GM18517 (cell line): ENCODE measurements at regions not wholly inside any gene's neighbourhood (a gene's known extent, or its start where the extent isn't known, plus 50 kb on each side); places are given as distances from the start of the nearest gene placed in this dataset.
"Not testable (repeated sequence)": the region's sequence is repeated elsewhere in the genome, so short reads cannot be mapped to it uniquely, and the experiment has no call there.

Experiments
- ATAC-seq: cut with Tn5 transposase; IDR thresholded peaks from one replicate; pipeline ENCODE4 v1.9.1; 2021; ENCODE audit warnings: mild to moderate bottlenecking, moderate library complexity; ENCODE audit not compliant: unreplicated experiment

GRCh38 chr10:53102424-53102823 lies 329.8 kb upstream of the MBL2 start:
- ATAC-seq, result no peak

GRCh38 chr10:53093878-53094277 lies 321.3 kb upstream of the MBL2 start:
- ATAC-seq, result no peak

GRCh38 chr10:53091574-53091973 lies 319.0 kb upstream of the MBL2 start:
- no peak for ATAC-seq

- ATAC-seq, result no peak
These were observed 316.4 kb upstream of the MBL2 start for GRCh38 chr10:53088961-53089360.

DNA sequence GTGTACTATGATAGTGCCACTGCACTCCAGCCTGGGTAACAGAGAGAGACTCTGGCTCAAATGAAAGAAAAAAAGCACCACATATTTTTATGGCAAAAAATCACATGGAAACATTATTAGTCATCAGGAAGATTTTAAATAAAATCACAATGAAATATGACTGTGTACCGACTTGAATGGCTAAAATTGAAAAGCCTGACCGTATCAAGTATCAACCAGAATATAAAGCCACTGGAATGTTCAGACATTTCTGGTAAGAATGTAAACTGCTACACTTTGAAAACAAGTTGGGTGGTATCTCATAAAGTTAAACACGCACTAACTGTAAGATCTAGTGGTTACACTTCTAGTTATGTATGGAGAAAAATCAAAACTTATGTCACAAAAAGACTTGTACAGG lies 306.7 kb upstream of the MBL2 start:
- no peak for ATAC-seq

DNA sequence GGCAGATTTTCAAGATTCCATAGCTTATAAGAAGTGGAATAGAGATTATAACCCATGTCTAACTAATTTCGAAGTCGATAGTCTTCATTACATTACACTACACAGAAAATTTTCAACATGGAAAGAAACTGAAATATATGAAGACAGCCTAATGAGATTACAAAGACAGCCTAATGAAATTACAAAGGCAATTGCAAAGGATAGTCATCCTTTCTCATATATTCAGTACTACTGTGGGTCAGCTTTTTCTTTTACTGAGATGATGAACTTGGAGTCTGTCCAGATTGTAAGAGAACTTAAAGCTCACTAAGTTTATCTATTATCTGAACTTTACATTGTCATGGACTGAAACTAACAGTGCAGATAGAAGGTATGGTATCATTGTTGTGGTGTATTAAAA lies 304.4 kb upstream of the MBL2 start:
- ATAC-seq, result no peak

DNA sequence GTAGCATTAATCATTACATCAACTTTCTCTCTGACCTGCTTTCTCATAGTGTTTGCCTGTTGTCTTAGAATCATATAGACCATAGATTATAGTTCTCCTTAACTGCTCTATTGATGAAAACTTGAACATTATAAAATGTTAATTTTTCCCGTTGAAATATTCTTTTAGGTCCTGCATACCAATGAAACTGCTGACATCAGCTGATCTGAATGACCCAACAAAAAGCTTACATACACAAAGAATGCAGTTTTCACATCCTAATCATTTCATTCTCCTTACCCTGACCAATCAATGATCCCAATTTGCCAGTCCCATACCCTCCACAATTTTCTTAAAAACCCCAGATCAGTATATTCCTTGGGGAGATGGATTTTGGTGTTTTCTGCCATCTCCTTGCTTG lies 302.9 kb upstream of the MBL2 start:
- ATAC-seq, result no peak

GRCh38 chr10:53072144-53072543 lies 299.6 kb upstream of the MBL2 start:
- ATAC-seq, result no peak

- no peak for ATAC-seq
These were observed 299.0 kb upstream of the MBL2 start for GRCh38 chr10:53071505-53072125.

GRCh38 chr10:53069013-53069412 lies 296.4 kb upstream of the MBL2 start:
- ATAC-seq, result no peak

DNA sequence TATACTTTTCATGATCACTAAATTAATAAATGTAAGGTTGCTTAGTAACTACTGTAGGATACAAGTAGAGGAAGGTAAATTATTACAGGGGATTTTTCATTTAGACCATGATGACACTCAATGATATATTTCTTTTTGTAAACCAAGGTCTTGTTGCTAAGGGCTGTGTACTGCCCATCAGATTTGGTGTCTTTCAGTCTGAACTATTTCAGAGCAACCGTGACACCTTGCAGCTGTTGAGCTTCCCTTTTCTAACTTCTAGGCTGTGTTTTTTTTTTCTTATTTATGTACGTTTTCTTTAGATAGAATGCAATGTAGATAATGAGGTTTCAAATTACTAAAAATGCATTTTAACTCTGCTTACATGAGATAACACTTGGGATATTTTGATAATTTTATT lies 292.0 kb upstream of the MBL2 start:
- no peak for ATAC-seq

DNA sequence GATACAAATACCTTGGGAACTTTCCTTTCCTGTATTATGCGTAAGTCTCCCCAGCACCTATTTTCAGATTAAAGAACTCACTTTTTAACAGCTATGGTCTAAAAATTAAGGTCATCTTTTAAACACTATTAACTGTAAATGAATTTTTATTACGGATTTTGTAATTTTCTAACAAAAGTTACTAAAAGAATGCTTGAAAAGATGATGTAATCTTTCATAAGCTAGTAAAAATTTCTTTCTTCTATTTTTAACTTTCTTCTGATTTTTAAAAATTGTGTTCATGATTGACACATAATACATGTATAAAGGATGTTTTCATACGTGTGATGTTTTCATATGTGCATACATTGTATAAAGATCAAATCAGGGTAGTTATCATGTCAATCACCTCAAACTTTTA lies 291.2 kb upstream of the MBL2 start:
- no peak for ATAC-seq

GRCh38 chr10:53052521-53053164 lies 280.1 kb upstream of the MBL2 start:
- no peak for ATAC-seq

- ATAC-seq, result no peak
These were observed 272.7 kb upstream of the MBL2 start for GRCh38 chr10:53045315-53045714.

DNA sequence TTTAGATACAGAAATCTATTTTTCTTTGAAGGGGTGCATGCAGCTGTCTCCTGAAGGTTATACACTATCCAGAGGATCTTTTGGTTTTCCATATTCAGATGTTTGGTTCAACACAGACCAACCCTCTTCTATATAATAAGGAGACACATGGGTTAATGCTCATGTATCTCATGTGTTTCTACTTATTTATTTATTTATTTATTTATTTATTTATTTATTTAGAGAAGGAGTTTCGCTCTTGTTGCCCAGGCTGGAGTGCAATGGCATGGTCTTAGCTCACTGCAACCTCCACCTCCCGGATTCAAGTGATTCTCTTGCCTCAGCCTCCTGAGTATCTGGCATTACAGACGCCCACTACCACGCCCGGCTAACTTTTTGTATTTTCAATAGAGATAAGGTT lies 263.2 kb upstream of the MBL2 start:
- not testable (repeated sequence) for ATAC-seq

DNA sequence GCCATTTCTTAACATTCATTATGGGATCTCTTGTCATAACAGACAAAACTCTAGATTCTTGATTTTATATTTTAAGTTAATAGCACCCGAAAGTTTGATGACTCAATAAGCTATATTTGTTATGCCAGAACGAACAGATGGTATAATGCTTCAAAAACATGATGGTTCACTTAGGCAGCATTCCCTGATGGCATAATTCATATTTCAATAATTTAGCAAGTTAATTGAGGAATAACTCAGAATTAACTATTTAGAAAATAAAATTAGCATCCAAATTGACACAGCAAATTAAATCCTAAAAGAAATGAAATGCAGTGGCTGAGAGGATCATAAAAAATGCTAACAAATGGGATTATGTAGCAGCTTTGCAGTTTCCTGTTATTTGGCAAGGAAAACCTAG lies 260.8 kb upstream of the MBL2 start:
- ATAC-seq, result no peak

DNA sequence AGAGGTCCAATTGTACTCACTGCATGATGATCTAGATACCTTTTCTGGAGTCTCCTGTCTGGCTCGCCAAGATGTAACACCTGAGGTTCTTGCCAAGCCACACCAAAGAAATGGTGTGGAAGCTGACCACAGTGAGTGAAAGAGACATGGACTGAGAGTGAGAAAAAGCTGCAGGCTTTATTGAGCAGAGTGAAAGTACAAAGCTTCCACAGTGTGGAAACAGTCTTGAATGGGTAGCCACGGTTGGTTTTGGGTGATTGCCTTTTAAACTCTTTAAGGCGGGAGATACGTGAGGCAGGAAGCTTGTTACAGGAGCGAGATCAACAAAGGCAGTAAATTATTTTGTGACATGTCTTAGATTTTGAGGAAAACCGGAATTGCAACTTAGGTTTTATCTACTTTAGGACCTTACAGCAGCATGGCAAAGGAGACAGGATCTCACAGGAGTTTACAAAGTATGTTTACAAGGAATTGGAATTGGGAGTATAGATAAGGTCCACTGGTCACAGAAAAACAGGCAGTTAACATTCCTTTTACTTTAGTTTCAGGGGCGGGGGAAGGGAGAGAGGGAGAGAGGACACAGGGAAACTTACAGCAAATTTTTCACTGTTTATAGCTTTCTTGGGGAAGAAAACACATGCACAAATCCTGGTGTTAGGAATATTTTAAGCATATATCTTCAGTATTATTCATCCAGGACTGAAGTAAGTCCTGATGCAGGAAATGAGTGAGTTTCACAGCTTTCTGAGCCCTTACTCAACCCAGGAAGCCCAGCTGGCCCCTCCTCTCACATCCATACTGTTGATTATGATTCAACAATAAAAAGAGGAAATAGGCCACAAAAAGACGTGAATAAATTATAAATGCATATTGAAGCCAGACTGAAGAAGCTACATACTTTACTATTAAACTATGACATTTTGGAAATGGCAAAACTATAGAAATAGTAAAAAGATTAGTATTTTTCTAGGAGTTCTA lies 257.6 kb upstream of the MBL2 start:
- ATAC-seq, result peak; percentile 43

GRCh38 chr10:53029449-53029848 lies 256.9 kb upstream of the MBL2 start:
- ATAC-seq, result no peak

DNA sequence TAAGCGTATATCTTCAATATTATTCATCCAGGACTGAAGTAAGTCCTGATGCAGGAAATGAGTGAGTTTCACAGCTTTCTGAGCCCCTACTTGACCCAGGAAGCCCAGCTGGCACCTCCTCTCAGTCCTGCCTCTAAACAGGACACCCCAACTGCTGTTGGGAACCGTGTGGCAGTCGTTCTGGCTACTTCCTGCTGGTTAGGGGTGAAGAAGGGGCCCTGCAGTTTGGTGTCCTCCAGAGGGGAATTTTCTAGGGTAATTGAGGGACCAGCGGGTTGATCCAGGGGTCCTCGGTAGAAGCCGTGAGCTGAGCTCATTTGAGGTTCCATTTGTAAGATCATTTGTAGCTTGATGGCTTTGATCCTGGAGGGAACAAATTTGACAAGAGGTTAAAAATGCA lies 253.2 kb upstream of the MBL2 start:
- ATAC-seq, result not testable (repeated sequence)

DNA sequence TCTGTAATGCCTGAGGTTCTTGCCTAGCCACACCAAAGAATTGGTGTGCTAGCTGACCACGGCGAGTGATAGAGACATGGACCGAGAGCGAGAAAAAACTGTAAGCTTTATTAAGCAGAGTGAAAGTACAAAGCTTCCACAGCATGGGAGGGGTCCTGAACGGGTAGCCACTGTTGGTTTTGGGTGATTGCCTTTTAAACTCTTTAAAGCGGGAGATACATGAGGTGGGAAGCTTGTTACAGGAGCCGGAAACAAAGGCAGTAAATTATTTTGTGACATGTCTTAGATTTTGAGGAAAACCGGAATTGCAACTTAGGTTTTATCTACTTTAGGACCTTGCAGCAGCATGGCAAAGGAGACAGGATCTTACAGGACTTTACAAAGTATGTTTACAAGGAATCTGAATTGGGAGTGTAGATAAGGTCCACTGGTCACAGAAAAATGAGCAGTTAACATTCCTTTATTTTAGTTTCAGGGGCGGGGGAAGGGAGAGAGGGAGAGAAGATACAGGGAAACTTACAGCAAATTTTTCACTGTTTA lies 252.7 kb upstream of the MBL2 start:
- peak; percentile 53 for ATAC-seq

GRCh38 chr10:53023411-53023810 lies 250.8 kb upstream of the MBL2 start:
- ATAC-seq, result no peak
